ENCODE measurements at regions not wholly inside any gene's neighbourhood (a gene's known extent, or its start where the extent isn't known, plus 50 kb on each side); places are given as distances from the start of the nearest gene placed in this dataset.

DNA sequence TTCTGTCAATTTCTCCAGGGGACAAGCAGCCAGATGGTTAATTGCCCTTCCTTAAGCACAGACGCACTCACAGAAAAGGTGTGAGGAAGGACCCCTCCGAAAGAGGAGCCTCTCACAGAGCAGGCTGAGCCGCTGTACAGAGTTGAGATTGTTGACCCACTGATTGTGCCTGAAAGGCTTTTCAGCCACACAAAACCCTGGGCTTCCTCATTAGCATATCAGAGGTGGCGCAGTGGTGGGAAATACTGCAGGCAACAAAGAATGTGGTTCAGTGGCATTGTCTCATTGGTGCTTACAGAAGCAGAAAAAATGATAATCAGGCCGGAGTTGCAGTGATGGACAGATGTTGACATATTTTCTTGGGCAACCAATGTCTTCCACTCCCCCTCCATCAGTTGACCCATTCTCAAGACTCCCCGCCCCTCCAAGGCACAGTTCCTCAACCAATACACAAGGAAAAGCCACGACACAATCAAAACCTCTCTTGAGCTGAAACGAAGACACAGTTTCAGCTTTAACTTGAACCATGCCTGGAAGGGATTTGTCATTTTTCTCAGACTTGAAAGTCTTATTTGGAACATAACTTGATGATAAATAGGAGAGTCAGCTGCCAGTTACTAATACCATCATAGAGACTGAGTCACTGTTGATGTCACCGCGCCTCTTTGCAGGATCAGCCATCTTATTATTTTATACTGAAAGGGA lies 53.1 kb downstream of the ATXN3L start:
- DNase-seq: no peak

DNA sequence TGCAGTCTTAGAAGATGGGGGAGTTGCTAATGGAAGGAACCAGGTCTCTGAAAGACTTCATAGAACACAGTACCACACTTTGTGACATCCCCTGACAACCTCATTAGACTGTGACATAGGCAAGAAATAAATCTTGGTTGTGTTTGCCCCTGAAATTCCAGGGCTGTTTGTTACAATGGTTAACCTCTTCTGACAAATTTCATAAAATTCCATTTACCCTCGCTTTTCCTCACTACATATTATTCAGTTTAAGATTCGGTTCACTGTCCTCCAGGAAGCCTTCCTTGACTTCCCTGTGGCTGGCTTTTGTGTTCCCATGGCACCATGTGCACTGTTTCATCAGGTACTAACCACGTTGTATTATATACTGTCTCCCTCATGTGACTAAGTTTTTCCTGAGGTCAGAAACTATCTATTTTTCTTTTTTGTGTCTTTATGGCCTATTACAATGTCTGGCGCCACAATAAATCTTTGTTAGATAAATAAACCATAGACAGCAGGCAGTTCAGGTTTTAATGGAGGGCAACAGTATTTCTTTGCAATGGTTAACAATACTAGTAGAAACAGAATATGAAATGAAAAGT lies 54.2 kb downstream of the ATXN3L start:
- DNase-seq: no peak

DNA sequence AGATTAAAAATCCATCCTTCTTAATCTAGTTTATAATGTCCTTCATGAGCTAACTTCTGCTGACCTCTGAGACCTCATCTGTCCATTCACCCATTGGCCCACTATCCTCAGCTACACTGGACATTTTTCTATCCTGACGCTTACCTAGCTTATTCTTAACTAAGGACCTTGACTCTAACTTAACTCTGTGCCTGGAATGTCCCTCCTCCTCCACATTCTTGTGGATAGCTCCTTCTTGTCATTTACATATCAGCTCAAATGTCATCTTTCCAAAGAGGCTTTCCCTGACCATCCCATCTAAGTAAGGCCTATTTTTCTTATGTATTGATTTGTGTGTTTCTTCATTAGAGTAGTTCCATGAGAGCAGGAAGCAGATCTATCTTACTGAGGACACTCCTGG lies 54.7 kb downstream of the ATXN3L start:
- no peak for DNase-seq

DNA sequence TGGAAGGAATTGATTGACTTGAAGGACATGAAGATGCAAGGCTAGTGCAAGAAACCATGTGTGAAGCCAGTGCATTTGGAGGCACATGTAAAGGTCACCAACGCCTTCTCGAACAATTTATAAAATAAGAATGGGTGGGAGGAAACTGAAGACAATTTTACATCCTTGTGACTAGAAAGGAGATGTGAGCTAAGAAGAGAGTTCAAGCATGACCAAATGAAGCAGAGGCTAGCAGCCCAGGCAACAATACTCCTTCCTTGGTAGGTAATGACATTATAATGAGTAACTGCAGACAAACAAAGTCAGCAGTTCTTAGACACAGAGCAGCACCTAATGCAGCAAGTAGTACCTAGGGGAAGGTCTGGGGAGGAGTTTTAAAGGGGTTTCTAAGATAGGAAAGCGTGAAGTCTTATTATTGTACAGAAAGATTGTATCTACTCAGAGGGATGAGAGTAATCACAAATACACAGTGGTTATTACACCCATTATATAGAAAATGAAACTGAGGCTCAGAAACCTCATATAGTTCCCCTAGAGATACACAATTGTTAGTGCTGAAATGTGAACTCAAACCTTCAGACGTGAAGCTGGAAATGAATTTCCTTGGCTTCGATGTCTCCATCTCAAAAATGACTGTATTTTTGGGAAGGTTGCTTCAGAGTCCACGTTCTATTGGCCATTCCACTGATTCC lies 56.1 kb downstream of the ATXN3L start:
- DNase-seq: no peak

DNA sequence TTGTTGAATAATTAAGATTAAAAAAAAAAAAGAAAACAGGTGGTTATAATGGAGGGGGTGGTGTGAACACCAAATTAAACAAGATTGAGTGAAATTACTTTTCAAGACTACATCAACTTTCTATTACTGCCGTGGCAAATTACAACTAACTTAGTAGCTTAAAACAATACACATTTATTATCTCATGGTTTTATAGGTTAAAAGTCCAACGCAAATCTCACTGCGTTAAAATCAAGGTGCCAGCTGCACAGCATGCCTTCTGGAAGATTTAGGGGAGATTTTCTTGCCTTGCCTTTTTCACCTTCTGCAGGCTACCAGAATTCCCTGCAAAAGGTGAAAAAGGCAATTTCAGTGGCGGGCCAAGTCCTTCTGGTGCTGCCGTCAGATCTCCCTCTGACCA lies 58.5 kb downstream of the ATXN3L start:
- no peak for DNase-seq

DNA sequence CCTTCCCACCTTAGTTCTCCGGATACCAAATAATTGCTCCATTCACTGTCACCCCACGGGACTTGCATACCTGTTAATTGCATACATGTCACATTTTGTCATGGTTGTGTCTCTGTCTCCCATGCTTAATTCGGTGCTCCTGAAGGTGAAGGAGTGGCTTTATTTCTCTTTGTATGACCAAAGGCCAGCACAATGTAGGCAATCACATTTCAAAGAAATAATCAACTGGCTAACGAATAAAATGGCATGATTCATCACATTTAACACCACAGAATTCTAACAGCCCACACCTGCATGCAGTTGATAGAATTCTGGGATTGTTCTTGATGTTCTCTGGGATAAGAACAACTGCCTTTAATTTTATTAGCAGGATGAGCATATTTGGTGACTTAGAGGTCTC lies 59.3 kb downstream of the ATXN3L start:
- no peak for DNase-seq

DNA sequence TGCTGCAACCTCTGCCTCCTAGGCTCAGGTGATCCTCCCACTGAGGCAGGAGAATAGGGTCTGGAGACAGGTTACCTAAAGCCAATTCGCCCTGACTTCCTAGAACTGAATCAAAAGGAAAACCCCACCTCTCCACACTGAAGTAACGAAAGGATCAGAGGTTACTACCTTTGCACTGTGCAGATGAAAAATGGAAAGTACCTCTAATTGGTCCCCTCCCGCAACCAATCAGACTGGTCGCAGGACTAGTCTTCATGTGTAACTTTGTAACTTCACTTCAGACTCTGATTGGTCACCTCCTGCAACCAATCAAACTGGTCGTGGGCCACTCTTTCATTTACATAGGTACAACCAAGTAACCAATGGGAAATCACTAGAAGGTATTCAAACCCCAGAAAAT lies 61.1 kb downstream of the ATXN3L start:
- DNase-seq: no peak

DNA sequence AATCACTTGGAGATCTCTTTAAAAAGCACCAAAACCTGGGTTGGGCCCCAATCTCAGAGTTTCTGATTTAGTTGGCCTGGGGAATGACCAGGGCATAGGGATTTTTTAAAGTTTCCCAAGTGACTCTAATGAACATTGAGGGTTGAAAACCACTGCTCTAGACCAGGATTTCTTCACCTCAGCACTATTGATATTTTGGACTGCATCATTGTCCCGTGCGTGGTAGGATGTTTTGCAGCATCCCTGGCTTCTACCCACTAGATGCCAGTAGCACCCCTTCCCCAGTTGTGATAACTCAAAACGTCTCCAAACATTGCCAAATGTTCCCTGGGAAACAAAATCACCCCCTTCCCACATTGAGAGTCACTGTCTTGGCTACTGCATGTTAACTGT lies 61.8 kb downstream of the ATXN3L start:
- DNase-seq: no peak

DNA sequence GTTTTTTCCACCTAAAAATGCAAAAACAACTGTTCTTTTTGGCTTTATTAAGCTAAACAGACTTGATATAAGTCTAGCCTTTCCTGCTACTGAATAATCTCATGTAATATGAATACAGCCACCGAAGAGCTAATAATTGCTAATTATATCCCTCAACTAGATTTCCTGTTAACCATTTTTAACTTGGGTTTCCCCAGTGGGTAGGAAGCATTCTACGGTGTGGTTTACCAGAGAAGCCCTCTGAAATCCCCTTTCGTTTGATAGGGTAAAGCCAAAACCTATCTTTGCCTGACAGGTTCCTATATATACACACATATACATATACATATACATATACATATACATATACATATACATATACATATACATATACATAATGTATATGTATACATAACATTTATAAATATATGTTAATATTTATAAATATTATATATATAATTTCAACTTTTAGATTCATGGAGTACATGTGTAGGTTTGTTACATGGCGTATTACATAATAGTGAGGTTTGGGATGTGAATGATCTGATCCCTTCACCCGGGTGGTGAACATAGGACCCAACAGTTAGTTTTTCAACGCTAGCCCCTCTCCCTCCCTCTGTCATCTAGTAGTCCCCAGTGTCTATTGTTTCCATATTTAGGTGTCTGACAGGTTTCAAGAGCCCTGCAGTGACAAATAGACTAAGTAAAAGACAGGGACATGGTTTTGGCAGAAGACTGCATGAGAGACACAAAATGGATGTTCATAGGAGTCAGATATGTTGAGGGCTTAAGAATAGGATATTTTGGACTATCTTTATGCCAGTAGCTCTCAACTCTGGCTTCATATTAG lies 62.4 kb downstream of the ATXN3L start:
- DNase-seq: no peak

DNA sequence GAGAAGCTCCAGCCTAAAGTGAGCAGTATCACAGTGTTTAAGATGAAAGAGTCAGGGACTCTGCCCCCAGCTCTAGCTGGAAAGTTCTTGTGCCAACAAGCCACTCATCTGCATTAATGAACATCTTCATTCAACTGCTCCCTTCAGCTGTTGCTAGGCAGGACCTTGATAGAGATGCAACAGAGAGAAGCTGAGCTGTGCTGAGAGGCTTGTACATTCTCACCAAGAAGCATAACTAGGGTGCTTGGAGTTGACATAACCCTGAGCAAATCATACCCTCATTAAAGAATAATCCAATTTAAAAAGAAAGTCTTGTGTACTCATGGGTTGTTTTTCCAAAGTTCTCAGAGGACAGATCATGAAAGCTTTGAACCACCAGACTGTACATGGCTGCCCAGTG lies 63.2 kb downstream of the ATXN3L start:
- no peak for DNase-seq

DNA sequence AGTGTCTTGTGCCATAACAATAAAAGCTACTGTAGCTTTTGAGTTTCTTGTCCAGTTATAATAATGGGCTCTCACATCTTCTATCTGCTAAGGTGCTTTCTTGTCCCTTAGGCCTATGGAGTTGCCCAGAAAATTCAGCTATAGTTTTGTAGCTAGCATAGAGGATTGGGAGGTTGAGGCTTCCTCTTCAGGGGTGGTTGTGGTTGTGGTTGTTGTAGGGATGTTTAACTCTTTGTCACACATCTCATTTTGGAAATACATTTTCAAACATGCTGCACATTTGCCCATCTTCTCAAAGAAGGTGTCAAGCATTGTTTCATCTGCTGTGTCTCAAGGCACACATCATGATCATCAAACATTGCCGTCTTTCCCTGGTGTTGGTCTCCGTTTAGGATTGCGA lies 65.0 kb downstream of the ATXN3L start:
- no peak for DNase-seq

DNA sequence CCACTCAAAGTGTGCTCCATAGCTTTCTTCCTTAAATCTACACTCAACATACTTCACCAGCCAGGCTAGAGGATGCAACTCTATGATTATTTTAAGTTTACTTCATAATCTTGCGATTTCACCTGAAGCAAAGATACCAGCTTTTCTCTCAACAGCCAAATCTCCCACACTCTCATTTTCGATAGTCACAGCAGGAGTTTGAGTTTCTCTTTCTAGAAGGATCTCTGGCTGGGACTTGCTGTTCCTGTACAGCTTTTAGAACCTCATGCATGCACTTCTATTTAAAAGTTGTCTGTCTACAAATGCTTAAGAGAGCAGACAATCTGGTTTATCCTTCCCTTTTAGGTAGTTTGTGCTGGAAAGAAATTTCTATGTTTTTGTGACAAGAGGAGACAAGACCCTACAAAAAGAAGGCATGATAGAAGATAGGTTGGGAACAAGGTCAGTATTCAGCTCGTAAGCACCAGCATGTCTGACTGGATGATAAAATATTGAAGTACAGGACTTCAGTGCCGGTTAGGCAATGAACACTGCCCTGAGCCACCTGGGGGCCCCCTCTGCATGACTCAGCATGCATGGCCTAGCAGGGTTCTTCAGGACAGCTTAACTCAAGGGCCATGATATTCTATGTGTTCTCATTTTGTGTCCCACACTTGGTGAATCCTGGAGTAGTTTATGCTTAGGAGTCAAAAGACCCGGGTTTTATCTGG lies 65.6 kb downstream of the ATXN3L start:
- no peak for DNase-seq

DNA sequence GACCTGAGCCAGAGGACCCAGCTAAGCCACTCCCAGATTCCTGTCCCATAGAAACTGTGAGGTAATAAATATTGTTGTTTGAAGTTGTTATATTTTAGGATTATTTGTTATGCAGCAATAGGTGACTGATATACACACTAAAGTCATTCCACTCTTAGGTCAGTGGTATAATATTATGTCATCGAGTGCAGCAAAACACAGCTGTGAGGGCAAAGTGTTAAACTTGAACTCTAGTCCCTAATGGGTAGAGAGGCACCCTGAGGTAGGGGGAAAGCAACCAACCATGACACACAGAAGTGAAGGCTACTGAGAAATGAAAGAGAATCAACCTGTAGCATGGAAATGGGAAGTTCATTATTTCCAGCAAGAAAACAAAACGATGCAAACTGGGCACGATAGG lies 66.6 kb downstream of the ATXN3L start:
- DNase-seq: no peak

DNA sequence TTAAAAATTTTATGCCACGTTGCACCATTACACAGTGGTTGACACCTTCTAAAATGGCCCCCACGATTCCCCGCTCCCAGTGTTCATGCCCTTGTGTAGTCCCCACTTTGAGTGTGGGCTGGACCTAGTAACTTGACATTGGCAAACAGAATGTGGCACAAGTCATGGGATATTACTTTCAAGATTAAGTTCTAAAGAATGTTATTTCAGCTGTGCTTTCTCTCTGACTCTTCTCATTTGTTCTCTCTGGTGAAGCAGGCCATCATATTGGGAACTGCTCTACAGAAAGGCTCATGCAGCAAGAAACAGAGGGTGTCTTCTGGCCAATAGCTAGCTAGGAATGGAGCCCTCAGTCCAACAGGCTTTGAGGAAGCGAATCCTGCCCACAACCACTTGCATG lies 67.1 kb downstream of the ATXN3L start:
- DNase-seq: no peak

DNA sequence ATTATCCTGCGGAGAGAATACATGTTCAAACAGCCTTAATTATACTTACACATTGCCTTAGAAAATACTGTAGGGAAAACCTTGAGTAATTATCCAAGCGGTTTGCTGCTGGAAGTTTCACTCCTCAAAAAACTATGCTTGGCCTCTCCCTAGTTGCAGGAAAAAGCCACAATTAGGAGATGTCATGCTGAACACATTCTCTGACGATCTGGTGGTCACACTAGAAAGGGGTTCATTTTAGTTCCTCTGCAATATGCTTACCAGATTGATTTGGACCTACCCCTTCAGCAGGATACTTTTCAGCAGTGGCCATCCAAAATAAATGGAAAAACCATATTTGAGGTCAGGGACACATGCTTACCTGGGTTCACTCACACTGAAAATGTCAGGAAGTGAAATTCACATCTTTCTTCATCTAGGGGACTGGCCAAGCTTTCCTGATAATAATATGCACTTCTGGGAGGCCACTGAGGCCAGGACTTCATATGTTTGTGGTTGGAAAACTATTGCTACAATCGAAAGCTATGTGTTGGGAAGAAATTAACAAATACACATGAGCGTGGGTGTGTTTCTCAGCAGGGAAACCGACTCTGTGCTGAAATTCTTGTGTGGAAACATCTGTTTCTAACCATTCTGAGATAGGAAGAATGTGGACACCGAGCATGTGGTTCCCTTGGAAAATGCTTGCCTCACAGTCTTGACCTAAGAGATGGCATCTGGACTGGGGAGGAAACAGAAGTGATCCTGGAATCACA lies 68.8 kb downstream of the ATXN3L start:
- peak; percentile 35 for DNase-seq

DNA sequence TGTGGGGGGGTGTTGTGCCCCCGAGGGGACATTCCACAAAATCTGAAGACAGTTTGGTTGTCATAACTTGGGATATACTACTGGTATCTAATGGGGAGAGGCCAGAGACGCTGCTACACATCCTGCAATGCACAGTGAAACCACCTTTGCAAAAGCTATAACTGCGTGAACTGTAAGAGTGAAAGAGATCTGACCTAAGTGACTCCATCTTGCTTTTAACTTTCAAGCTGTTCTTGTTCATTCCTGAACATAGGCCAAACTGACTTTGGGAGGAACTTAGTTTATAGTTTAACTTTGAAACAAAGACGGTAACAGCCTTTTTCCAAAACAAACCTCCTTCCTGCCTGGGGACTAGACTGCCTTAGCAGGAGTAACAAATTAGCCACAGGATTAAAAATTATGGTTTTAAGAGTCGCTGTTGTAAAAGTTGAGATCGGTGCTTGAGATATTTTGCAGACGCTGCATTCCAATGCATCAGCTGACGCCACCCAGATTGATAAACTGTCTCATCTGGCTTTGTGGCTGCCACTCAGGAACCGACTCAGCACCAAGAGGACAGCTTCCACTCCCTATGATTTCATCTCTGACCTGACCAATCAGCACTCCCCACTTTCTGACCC lies 70.9 kb downstream of the ATXN3L start:
- DNase-seq: no peak

DNA sequence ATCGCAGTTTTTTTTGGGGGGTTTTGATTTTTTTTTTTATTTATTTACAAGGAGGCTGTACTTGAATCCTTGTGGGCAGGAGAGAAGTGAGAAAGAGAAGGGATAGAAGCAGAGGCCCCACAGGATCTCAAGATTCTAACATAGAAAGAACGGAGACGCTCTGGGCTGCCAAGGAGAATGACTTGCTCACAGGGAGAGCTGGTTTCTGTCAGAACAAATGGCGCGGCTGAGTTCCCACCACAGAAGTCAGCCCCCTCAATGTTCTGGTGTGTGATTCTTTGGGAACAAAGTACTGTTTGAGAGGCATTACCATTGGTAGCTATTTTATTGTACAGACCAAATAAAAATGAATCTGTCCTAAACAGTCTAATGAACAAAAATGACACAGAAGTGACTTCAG lies 80.6 kb downstream of the ATXN3L start:
- no peak for DNase-seq

DNA sequence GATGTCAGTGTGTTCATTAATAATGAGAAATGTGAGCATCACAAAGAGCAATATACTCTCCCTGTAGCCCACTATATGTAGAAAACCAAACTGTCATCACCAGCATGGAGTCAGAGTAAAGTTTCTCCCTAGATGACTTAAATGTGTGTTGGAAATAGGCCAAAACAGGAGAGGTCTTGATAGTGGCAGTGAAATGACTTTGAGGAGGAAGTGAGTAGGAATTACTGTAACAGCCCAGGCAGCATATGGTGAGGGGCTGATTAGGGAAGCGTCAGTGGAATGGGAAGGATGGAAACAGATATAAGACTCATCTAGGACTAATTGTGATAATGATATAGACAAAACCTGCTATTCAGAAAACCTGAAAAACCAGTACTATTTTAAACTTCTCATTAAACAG lies 83.9 kb downstream of the ATXN3L start:
- no peak for DNase-seq

DNA sequence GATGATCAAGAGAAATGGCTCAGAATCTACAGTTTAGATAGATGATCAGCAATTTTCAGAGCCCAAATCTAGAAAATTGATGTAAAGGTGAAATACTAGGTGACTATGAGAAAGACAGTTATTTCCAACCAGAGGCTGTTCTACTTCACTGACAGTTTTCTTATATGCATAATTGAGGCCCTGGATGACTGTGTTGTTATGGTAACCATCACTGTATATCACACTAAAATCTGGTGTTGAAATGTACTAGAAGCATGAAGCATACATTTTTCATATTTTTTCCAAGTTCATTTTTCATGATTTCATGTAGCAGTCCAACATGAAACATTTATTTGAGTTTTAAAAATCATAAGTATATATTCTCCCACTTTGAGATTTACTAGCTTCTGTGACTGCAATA lies 87.4 kb downstream of the ATXN3L start:
- DNase-seq: no peak

DNA sequence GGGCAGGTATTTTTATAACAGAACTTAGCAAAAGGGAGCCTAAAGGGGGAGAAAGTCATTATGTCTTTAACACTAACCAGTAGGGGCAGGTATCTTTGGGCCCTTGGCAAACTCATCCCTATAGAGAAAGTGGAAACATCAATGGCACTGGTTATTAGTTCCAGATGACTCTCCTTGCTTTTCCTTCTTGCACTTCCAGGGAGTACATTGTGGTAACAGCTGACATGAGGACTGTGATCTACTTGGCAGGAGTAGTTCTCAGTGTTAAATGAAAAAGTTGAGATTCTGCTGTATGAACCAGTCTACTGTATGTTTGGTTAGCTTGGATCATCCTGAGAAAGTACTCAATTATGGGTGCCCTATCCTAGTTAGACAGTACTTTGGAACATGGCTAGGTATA lies 93.6 kb downstream of the ATXN3L start:
- DNase-seq: no peak

Measured in muscle of arm (tissue), 1 donor.